BLaER1 treated with 17β-estradiol and CSF1 and Interleukin-3, amounts not matched to agents 10 nM and 100 nM (cell line): ENCODE measurements at regions not wholly inside any gene's neighbourhood (a gene's known extent, or its start where the extent isn't known, plus 50 kb on each side); places are given as distances from the start of the nearest gene placed in this dataset.

Experiments used
- H3K27ac ChIP-seq, 11 experiments: shearing (Covaris generic); formaldehyde crosslinking; 2 replicates each; pipeline ENCODE4 v1.8.1; 2022
- H3K27me3 ChIP-seq, 11 experiments: shearing (Covaris generic); formaldehyde crosslinking; 2 replicates each; pipeline ENCODE4 v1.8.1; 2022
- H3K36me3 ChIP-seq, 11 experiments: shearing (Covaris generic); formaldehyde crosslinking; 2 replicates each; pipeline ENCODE4 v1.8.1; 2022
- H3K4me1 ChIP-seq, 10 experiments: shearing (Covaris generic); formaldehyde crosslinking; 2 replicates each; pipeline ENCODE4 v1.8.1; 2022
- H3K4me2 ChIP-seq, 11 experiments: shearing (Covaris generic); formaldehyde crosslinking; 2 replicates each; pipeline ENCODE4 v1.8.1; 2022
- H3K4me3 ChIP-seq, 10 experiments: shearing (Covaris generic); formaldehyde crosslinking; 2 replicates each; pipeline ENCODE4 v1.8.1; 2022
- H3K9ac ChIP-seq, 11 experiments: shearing (Covaris generic); formaldehyde crosslinking; 2 replicates each; pipeline ENCODE4 v1.8.1; 2022
- H3K9me3 ChIP-seq, 11 experiments: shearing (Covaris generic); formaldehyde crosslinking; replicated peaks in 1 of 11; 2 replicates each; pipeline ENCODE4 v1.8.1; 2022
- H4K20me1 ChIP-seq, 11 experiments: shearing (Covaris generic); formaldehyde crosslinking; 2 replicates each; pipeline ENCODE4 v1.8.1; 2022
- Cebpa-rat ChIP-seq, 11 experiments: shearing (Covaris generic); IDR thresholded peaks; 2 replicates each; pipeline ENCODE4 v1.8.1; 2022

DNA sequence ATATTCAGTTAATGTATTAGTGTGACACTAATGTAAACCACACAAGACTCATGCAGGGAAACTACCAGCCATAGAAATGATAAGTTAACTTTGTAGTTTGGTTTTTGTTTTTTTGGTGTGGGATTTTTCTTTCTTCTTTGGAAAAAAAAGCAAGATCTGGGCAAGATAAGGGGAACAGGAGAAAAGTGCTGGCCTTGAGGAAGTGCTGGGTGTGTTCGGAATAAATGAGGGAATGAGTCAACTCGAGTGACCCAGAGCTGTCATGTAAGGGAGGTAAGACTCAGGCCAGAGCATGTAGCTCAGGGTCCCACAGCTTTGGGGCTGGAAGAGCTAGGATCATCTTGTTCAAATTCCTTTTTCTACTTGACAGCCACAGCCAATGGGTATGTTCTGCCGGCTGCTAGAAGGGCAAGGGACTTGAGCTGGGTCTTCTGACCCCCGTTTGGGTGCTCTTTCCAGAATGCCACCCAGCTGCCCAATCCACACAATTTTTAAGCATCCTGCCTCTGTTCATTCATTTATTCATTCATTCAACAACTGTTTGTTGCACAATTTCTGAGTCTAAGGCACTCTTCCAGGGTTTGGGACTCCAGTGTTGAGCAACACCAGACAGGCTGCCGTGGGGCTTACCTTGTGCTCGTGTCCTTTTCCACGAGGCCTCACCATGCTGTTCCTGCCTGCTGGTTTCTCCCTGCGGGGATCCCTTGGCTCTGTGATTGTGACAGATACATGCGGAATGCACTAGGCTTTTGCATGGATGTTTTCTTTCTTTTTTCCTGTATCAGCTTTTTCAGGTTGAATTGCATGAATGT lies 54.5 kb downstream of the CLDN34 start:
- peaks cover 0 to 67% (median 0%) of the 10 kb centered on the region in 11 experiments; a peak in 8 of 22 replicates for H4K20me1 ChIP-seq
- H3K9ac ChIP-seq, result no peak overlapping the region
- peak in 2 of 11 experiments; percentile 35 to 38; a peak in 1 of 22 replicates for TF ChIP-seq Cebpa-rat (IDR thresholded peaks at IDR 0.05)
- no peaks in the 10 kb centered on the region for H3K27me3 ChIP-seq
- H3K36me3 ChIP-seq, result peaks cover 0 to 6% (median 0%) of the 10 kb centered on the region in 11 experiments; a peak in 1 of 22 replicates
- H3K27ac ChIP-seq, result no peak overlapping the region
- H3K9me3 ChIP-seq, result peaks cover 0 to 7% (median 0%) of the 10 kb centered on the region in 11 experiments; a peak in 1 of 22 replicates
- peak overlapping the region in 3 of 11 experiments; percentile 34 to 52 (median 36); a peak in 6 of 22 replicates for H3K4me2 ChIP-seq
- no peak overlapping the region for H3K4me3 ChIP-seq
- peaks cover 0 to 30% (median 12%) of the 10 kb centered on the region in 10 experiments; a peak in 15 of 20 replicates for H3K4me1 ChIP-seq

DNA sequence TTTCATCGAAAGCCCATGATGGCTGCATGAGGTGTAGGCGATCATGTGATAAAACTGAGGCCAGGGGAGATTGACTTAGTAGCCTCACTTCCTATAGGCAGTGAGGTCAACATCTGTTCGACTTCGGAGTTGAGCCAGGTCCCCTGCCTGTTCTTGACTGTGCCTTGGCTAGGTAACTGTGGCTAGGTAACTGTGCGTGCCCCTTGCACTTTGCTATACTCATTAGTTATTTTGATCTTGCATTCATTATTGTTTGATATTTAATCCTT lies 55.0 kb downstream of the CLDN34 start:
- H3K4me2 ChIP-seq, result no peak overlapping the region; a peak in 1 of 22 replicates
- H3K9me3 ChIP-seq, result peaks cover 0 to 7% (median 0%) of the 10 kb centered on the region in 11 experiments; a peak in 1 of 22 replicates
- H3K9ac ChIP-seq, result no peak overlapping the region
- peaks cover 0 to 24% (median 6%) of the 10 kb centered on the region in 10 experiments; a peak in 15 of 20 replicates for H3K4me1 ChIP-seq
- no peak for TF ChIP-seq Cebpa-rat (IDR thresholded peaks at IDR 0.05)
- H4K20me1 ChIP-seq, result peaks cover 0 to 64% (median 0%) of the 10 kb centered on the region in 11 experiments; a peak in 6 of 22 replicates
- H3K27me3 ChIP-seq, result no peaks in the 10 kb centered on the region
- no peak overlapping the region for H3K27ac ChIP-seq
- peaks cover 0 to 8% (median 0%) of the 10 kb centered on the region in 11 experiments; a peak in 2 of 22 replicates for H3K36me3 ChIP-seq
- H3K4me3 ChIP-seq, result no peak overlapping the region

DNA sequence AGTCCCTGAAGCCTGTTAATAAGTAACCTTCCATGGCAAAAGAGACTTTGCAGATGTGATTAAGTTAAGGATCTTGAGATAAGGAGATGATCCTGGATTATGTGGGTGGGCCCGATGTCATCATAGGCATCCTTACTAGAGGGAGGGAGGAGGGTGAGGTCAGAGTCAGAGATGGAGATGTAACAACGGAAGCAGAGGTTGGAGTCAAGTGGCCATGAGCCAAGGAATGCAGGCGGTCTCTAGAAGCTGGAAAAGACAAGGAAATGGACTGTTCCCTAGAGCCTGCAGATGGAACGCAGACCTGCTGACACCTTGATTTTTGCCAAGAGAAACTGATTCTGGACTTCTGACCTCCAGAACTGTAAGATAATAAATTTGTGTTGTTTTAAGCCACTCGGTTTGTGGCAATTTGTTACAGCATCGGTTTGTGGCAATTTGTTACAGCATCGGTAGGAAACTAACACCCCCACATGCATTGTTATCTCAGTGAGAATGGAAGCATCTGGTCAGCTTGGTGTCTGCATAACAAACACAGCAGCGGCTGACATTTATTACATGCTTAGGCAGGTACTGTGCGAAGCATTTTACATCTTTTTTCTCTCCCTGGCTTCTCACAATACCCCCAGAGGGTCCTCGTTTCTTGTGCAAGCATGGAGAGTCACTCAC lies 55.6 kb downstream of the CLDN34 start:
- H3K4me1 ChIP-seq, result peaks cover 0 to 19% (median 3%) of the 10 kb centered on the region in 10 experiments; a peak in 9 of 20 replicates
- peaks cover 0 to 12% (median 0%) of the 10 kb centered on the region in 11 experiments; a peak in 2 of 22 replicates for H3K36me3 ChIP-seq
- H3K27me3 ChIP-seq, result no peaks in the 10 kb centered on the region
- peaks cover 0 to 7% (median 0%) of the 10 kb centered on the region in 11 experiments; a peak in 1 of 22 replicates for H3K9me3 ChIP-seq
- H4K20me1 ChIP-seq, result peaks cover 0 to 64% (median 0%) of the 10 kb centered on the region in 11 experiments; a peak in 4 of 22 replicates
- H3K4me3 ChIP-seq, result no peak overlapping the region
- H3K4me2 ChIP-seq, result no peak overlapping the region
- TF ChIP-seq Cebpa-rat (IDR thresholded peaks at IDR 0.05), result no peak
- no peak overlapping the region for H3K9ac ChIP-seq
- H3K27ac ChIP-seq, result no peak overlapping the region

DNA sequence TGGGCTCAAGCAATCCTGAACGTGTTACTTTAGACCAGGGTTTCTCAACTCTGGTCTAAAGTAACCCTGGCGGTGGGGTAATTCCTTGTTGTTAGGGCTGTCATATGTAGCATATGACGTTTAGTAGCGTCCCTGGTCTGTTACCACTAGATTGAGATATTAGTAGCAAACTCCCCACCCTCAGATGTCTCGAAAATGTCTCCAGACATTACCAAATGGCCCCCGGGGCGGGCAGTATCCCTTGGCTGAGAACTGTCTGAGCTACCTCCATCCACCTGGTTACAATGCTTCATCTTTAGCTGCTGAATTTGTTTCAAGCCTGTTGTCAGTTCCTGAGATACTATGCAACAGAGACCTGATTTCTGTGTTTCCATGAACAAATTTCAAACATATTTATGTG lies 56.7 kb downstream of the CLDN34 start:
- Histone ChIP-seq H3K4me2 (no peak overlapping the region), H3K27ac (no peak overlapping the region), H3K9ac (no peak overlapping the region), H3K4me1 (peaks cover 0 to 13% (median 0%) of the 10 kb centered on the region in 10 experiments; a peak in 6 of 20 replicates), H3K36me3 (peaks cover 0 to 12% (median 0%) of the 10 kb centered on the region in 11 experiments; a peak in 2 of 22 replicates), H3K4me3 (no peak overlapping the region), H4K20me1 (peaks cover 0 to 71% (median 0%) of the 10 kb centered on the region in 11 experiments; a peak in 3 of 22 replicates), H3K27me3 (no peaks in the 10 kb centered on the region), H3K9me3 (peaks cover 0 to 7% (median 0%) of the 10 kb centered on the region in 11 experiments; a peak in 1 of 22 replicates)
- TF ChIP-seq Cebpa-rat (IDR thresholded peaks at IDR 0.05), result no peak

DNA sequence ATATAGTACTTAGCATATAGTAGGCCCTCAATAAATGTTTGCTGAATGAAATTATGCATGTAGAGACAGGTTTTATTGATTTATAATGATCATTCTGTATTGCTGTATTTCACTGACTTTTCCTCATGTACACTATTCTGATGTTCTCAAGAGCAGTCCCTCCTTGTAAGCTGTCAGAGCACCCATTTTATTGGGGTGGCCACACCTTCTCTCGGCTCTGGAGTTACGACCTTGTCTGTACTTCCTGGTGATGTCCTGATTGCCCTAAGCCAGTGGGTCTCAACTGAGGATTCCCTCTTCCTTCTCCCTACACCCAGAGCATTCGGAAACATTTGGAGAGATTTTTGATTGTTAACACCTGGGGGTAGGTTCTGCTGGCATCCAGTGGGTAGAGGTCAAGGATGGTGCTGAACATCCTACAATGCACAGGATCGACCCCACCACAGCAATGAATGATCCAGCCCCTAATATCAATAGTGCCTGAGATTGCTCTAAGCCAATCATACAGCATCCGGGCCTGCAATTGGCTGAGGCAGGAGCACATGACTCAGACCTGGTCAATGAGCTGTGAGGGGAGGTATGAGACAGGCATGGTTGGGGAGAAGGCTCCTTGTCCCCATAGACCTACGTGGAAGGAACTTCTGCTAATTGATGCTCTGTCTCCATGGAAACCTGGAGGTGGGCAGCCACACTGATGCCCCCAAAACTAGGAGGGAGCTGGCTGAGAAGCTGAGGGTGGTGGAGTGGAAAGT lies 58.8 kb downstream of the CLDN34 start:
- no peak for TF ChIP-seq Cebpa-rat (IDR thresholded peaks at IDR 0.05)
- peaks cover 0 to 12% (median 0%) of the 10 kb centered on the region in 11 experiments; a peak in 2 of 22 replicates for H3K36me3 ChIP-seq
- H3K4me2 ChIP-seq, result no peak overlapping the region
- peaks cover 0 to 11% (median 0%) of the 10 kb centered on the region in 10 experiments; a peak in 6 of 20 replicates for H3K4me1 ChIP-seq
- no peak overlapping the region for H3K4me3 ChIP-seq
- H3K9me3 ChIP-seq, result peaks cover 0 to 7% (median 0%) of the 10 kb centered on the region in 11 experiments; a peak in 1 of 22 replicates
- peaks cover 0 to 69% (median 0%) of the 10 kb centered on the region in 11 experiments; a peak in 3 of 22 replicates for H4K20me1 ChIP-seq
- H3K27me3 ChIP-seq, result no peaks in the 10 kb centered on the region
- no peak overlapping the region for H3K27ac ChIP-seq
- no peak overlapping the region for H3K9ac ChIP-seq

DNA sequence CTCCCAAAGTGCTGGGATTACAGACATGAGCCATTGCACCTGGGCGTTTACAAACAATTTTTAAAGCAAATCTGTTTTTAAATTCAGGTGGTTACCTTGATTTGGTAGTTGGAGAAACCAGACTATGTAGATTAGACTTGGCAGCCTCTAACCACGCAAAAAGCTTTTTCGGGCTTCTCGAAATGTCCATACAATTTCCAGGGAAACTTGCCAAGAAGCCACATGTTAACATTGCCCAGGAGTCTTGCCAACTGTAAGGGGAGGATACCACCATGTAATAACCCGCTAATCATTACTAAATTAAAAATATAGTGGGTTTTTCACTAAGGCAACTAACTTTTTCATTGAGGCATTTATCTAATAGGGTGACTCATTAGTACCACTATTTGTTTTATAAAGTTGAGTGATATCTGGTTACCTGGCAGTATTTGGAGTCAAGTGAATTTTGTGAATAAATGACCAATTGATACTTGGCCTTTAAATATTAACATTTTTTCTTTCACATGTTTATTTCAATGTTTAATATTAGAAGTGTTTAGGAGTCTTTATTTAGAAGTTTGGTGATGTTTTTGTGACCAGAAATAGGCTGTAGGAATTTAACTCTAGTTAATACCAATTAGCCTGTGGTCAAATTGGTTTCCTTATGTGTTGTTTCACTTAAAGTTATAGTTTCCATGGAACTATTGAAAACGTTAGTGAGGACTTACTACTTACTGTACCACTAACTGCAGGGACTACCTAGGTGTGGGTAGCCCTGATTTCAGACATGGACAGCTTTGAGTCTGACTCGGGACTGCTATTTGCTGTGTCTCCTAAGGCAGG lies 61.3 kb downstream of the CLDN34 start:
- Histone ChIP-seq H3K9me3 (peaks cover 0 to 7% (median 0%) of the 10 kb centered on the region in 11 experiments; a peak in 1 of 22 replicates), H4K20me1 (peaks cover 0 to 65% (median 0%) of the 10 kb centered on the region in 11 experiments; a peak in 6 of 22 replicates), H3K27ac (no peak overlapping the region), H3K4me1 (peaks cover 10 to 15% (median 14%) of the 10 kb centered on the region in 10 experiments; a peak in 18 of 20 replicates), H3K4me3 (no peak overlapping the region), H3K36me3 (peaks cover 0 to 12% (median 0%) of the 10 kb centered on the region in 11 experiments; a peak in 2 of 22 replicates), H3K9ac (no peak overlapping the region), H3K27me3 (no peaks in the 10 kb centered on the region), H3K4me2 (no peak overlapping the region)
- no peak for TF ChIP-seq Cebpa-rat (IDR thresholded peaks at IDR 0.05)

DNA sequence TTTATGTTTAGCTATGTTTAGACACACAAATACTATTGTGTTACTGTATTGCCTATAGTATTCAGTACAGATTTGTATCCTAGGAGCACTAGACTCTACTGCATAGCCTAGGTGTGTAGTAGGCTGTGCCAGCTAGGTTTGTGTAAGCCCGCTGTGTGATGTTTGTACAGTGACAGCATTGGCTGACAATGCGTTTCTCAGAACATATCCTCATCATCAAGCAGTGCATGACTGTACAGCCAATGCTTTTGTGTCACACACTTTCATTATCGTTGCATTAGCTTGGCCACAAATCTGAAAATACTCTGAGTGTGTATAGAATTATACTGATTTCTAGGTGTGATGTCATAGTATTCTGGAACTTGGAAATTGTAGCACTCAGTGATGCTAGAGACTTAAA lies 63.4 kb downstream of the CLDN34 start:
- H3K9ac ChIP-seq, result no peak overlapping the region
- no peak overlapping the region for H3K27ac ChIP-seq
- H3K4me1 ChIP-seq, result peaks cover 10 to 15% (median 14%) of the 10 kb centered on the region in 10 experiments; a peak in 18 of 20 replicates
- H3K36me3 ChIP-seq, result peaks cover 0 to 12% (median 0%) of the 10 kb centered on the region in 11 experiments; a peak in 2 of 22 replicates
- peaks cover 0 to 7% (median 0%) of the 10 kb centered on the region in 11 experiments; a peak in 1 of 22 replicates for H3K9me3 ChIP-seq
- no peak overlapping the region for H3K4me2 ChIP-seq
- no peaks in the 10 kb centered on the region for H3K27me3 ChIP-seq
- no peak overlapping the region for H3K4me3 ChIP-seq
- peaks cover 0 to 64% (median 0%) of the 10 kb centered on the region in 11 experiments; a peak in 6 of 22 replicates for H4K20me1 ChIP-seq
- TF ChIP-seq Cebpa-rat (IDR thresholded peaks at IDR 0.05), result no peak
